Stimulated activated CD4-positive, alpha-beta T cell treated with anti-CD3 and anti-CD28 coated beads, TNF-alpha, amount 100 ng/mL, for 48 hours (primary cell): ENCODE measurements at regions not wholly inside any gene's neighbourhood (a gene's known extent, or its start where the extent isn't known, plus 50 kb on each side); places are given as distances from the start of the nearest gene placed in this dataset.
"Not testable (repeated sequence)": the region's sequence is repeated elsewhere in the genome, so short reads cannot be mapped to it uniquely, and the experiment has no call there.

ENCODE experiments used
- DNase-seq, 3 donors: peaks; one replicate each; pipeline ENCODE4 v3.0.0-alpha.2; 2020; ENCODE audit warnings: low read depth in 3 of 3

DNA sequence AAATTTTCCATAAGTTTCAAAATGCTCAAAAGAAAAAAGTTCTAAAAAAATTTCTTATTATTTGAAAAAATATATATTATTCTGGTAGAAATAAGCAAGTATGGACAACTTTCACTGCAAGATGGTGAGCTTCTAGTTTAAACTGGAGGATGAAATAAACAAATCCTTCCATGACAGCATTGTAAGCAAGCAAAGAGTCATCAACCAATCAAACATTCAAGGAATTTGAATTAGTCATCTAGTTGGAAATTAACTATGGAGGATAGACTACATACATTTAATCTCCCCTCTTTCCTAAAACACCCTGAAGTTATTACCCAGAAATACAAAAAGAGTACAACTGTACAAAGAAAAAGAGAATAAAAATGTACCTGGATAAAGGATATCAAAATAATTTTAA is 51.0 kb upstream of the IRX5 start:
- DNase-seq, result no peak

- no peak for DNase-seq
Observed at GRCh38 chr16:54878301-54878700, 52.4 kb upstream of the IRX5 start.

DNA sequence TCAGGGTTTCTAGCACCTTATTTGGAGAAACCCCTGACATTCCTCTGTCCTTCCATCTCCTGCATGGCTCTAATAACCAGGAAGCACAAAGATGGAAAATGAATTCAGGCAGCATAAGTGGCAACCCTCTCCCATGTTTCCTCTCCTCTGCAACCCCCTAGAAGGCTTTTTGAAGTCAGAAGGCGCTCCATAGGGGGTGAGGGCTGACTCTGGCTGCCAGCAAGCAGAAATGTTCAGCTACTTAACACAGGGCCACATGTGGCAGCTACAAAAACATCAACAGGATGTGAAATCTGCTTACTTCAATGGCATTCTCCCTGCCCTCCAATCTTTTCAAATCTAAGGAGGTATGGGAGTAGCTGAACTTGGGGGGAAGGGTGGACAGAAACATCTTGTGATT is 55.2 kb upstream of the IRX5 start:
- no peak for DNase-seq

DNA sequence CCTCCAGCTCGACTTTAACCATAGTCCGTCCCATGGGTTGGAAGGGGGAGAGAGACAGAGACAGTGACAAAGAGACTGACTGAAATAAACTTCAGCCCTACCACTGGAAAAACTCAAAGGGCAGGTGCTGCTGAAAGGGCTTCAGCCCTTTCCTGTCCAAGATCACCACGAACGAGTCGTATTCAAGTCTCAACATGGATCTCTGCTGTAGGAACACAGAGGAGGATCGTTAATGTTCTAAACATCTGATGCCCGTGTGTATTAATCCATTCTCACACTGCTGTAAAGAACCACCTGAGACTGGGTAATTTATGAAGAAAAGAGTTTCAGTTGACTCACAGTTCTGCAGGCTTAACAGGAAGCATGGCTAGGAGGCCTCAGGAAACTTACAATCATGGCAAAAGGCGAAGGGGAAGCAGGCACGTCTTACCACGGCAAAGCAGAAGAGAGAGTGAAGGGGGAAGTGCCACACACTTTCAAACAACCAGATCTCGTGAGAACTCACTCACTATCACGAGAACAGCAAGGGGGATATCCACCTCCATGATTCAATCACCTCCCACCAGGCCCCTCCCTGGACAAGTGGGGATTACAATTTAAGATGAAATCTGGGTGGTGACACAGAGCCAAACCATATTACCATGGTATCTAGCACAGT is 56.8 kb upstream of the IRX5 start:
- not testable (repeated sequence) for DNase-seq

GRCh38 chr16:54873071-54873470 is 57.6 kb upstream of the IRX5 start:
- no peak for DNase-seq

GRCh38 chr16:54870151-54870550 is 60.5 kb upstream of the IRX5 start:
- no peak for DNase-seq

- peak in 1 of 3 donors; percentile 1 for DNase-seq
Observed at GRCh38 chr16:54867302-54867832, 63.3 kb upstream of the IRX5 start.

- no peak for DNase-seq
Observed at GRCh38 chr16:54862529-54862928, 68.1 kb upstream of the IRX5 start.

GRCh38 chr16:54856871-54857270 is 73.8 kb upstream of the IRX5 start:
- DNase-seq, result no peak

- DNase-seq, result no peak
Observed at GRCh38 chr16:54847609-54848008, 83.1 kb upstream of the IRX5 start.

GRCh38 chr16:54847207-54847606 is 83.5 kb upstream of the IRX5 start:
- no peak for DNase-seq

DNA sequence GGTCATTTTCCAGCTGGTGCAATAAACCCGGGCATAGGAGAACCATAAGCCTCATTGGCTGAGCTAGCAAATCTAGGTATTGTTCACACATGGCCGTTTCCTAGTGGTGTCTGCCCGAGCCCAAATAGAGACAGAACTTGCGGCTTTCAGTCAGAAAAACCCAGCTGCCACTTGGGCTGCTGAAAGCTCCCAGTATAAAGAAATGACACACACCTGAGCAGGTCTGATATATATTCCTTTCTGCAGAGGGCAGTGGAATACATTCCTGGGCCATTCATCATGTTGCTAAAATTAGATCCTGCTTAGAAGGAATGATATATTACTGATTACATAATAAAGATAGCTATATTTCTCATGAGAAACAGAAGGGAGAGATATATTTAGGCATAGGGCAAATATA is 83.9 kb upstream of the IRX5 start:
- DNase-seq, result no peak

- no peak for DNase-seq
Observed at GRCh38 chr16:54843424-54843750, 87.3 kb upstream of the IRX5 start.

- DNase-seq, result no peak
Observed at GRCh38 chr16:54842743-54843423, 87.8 kb upstream of the IRX5 start.

DNA sequence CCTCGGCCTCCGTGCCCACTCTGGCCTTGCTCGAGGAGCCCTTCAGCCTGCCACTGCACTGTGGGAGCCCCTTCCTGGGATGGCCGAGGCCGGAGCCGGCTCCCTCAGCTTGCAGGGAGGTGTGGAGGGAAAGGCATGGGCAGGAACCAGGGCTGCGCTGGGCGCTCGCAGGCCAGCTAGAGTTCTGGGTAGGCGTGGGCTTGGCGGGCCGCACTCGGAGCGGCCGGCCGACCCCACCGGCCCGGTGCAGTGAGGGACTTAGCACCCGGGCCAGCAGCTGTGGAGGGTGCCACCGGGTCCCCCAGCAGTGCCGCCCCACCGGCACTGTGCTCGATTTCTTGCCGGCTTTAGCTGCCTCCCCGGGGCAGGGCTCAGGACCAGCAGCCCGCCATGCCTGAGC is 101.0 kb upstream of the IRX5 start:
- no peak for DNase-seq

GRCh38 chr16:54822892-54823291 is 107.8 kb upstream of the IRX5 start:
- no peak for DNase-seq

DNA sequence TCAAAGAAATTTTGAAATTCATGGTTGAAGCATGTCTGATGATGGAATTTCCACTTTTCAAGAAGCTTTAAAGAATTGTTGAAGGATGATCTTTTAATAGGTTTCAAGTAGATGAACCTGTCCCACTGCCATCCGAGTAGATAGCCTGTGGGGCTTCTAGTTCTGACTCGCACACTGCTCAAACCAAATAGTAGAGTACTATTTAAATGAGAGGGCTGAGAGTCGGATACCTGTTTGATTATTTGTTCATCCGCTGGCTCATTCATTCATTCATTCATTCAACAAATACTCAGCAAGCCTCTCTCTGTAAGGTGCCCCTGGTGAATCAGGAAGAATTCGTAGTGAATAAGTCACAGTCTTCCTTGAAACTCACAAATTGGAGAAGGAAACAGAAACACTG is 108.2 kb upstream of the IRX5 start:
- DNase-seq, result no peak

DNA sequence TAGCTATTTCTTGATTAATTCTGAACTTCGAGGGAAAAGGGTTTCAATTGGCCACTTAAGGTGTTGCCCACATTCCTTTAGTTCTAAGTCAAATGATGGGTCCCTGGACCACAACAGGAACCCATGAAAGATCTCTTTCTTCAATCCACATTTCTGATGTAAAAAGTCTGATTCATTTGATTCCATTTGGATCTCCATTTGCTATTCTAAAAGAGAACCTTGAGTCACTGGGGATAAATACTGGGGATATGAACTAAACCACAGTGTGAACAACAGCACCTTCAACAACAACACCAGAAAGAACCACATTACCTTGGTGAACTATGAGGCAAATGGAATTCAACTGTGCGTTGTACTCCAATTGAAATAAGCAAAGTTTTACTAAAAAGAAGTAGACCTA is 108.9 kb upstream of the IRX5 start:
- DNase-seq, result no peak

- no peak for DNase-seq
Observed at GRCh38 chr16:54817940-54818574, 112.6 kb upstream of the IRX5 start.

GRCh38 chr16:54817432-54817831 is 113.2 kb upstream of the IRX5 start:
- DNase-seq, result no peak

- DNase-seq, result no peak
Observed at GRCh38 chr16:54816471-54816870, 114.2 kb upstream of the IRX5 start.

DNA sequence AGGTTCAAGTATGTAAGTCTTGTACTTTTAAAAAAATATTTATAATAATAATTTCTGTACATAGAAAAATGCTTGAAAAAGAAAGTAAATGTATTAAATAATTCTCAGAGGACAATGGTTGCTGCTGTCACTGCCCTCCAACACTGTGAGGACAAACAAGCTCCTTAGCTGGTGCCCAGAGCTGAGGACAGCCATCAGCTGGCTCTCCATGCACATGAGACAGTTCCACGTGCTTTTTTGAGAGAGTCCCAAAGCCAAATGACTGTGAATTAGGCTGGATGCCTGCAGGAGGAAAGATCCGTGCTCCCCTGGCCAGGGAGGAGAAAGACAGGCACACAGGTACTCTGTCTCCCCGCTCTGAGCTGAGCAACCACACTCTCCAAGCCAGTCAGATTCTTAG is 115.5 kb upstream of the IRX5 start:
- no peak for DNase-seq

DNA sequence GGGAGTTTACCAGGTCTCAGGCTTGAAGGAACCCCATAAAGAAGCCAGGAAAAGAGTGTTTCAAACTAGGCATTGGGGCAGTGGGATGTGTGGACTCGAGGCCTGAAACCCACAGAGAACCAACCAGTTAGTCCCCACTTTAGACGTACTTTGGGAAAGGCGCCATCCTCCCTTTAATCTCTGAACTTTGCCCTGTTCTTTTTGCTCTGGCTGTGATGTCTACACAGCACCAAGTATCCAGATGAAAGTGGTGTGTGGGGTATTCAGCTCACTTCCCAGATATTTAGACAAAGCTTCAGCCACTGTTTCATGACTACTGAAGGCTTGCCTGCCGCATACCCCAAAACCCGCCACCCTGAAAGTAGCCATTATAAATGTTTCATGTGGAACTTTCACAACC is 116.9 kb upstream of the IRX5 start:
- DNase-seq, result no peak
